B cell (primary cell): ENCODE measurements at regions not wholly inside any gene's neighbourhood (a gene's known extent, or its start where the extent isn't known, plus 50 kb on each side); places are given as distances from the start of the nearest gene placed in this dataset.

Source experiments
- CTCF ChIP-seq: fragments of 200-600 bp; IDR thresholded peaks from one replicate; pipeline ENCODE4 v1.8.0; 2022; ENCODE audit warnings: antibody characterized with exemption, mild to moderate bottlenecking
- EZH2 ChIP-seq: IDR thresholded peaks from 2 replicates; pipeline ENCODE4 v1.6.1; 2012; ENCODE audit warnings: borderline replicate concordance, low read depth, mild to moderate bottlenecking, moderate library complexity, low read length; ENCODE audit not compliant: insufficient read depth, poor library complexity, severe bottlenecking

GRCh38 chr5:89282554-89283510 lies 399.8 kb upstream of the MEF2C start:
- TF ChIP-seq CTCF (no peak), EZH2 (no peak)
